Fibroblast of peridontal ligament (primary cell): ENCODE measurements at regions not wholly inside any gene's neighbourhood (a gene's known extent, or its start where the extent isn't known, plus 50 kb on each side); places are given as distances from the start of the nearest gene placed in this dataset.

Experiments used
- DNase-seq: peaks from one replicate; pipeline ENCODE4 v3.0.0-alpha.2; 2010; ENCODE audit errors: extremely low read depth

DNA sequence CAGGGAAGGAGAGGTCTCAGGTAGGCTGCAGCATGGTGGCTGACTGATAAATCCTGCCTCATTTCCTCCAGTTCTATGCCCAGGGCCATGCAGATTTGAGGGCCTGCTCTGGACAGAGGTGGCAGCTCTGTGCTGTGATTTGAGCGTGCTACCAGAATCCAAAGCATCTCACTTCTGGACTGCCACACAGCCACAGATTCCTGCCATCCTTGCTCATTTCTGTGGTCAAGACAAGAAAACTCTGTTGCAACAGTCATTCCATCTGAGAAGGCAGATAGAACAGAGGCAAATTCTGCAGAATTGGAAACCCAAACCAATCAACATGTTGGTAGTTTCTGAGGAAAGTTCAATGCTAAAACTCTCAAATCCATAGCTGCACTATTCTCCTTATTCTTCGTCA lies 102.8 kb upstream of the GALNT2 start:
- peak; percentile 1 for DNase-seq

DNA sequence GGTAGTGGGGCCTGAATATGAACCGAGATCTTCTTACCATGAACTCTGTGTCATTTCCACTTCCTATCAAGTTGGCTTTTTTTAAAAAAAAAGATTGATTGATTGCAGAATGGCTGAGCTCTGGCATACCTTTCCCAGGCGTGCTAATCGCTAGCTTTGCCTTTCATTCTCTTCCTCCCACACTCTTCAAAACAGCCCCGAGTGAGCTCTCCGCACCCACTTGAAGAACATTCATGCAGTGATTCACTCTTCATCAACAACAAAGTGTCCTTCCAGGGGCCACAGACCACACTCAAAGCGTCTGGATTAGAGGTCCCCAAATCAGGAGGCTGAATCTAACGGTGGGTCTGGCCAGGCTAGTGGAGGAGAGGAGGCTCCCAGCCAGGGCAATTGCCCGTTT lies 96.3 kb upstream of the GALNT2 start:
- DNase-seq: no peak

DNA sequence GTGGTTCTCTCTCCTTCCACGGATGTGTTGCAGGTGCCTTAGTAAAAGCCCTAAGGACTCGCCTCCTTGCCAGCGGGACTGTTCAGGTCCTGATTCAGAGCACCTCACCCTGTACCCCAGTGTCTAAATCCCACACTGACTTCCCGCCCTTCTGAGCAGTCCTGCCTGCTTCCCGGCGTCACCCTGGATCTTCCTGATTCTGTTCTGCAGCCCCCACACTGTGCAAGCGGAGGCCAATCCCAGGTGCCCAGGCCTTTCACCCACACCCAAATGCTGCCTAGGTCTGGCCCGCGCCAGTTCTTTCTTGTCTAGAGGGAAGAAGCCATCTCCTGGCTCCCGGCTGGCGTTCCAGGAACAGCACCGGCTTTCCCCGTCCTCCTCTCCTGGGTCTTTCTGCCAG lies 95.9 kb upstream of the GALNT2 start:
- no peak for DNase-seq

DNA sequence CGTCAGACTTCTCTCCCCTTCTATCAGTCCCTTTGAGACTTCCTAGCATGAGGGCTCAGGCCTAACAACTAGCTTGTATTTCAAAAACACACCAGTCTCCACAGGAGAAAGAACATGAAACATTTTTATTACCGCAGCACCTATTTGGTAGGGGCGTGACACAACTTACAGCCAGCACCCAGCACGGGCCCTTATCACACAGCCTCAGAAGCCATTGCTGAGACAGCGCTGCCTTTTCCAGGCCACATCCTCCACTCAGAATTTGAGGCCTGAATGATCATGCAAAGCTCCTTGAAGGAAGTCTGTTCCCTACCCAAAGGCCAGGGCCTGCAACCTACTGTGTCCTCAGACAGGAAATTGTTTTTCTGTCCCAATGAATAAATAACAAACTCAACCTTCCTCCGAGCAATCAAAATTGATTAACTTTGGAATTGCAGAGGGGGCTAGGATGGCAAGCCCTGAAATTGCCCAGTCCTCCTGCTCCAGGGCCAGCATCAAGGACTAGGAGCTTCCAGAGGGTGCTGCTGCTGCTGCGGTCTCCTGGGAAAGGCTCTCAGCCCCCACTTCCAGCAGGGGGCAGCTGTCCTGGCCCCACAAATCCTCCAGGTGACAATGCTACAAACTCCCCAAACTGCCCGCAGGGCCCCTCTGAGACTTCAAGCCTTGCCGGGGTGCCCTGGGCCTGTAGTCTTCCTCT lies 94.3 kb upstream of the GALNT2 start:
- DNase-seq: no peak

DNA sequence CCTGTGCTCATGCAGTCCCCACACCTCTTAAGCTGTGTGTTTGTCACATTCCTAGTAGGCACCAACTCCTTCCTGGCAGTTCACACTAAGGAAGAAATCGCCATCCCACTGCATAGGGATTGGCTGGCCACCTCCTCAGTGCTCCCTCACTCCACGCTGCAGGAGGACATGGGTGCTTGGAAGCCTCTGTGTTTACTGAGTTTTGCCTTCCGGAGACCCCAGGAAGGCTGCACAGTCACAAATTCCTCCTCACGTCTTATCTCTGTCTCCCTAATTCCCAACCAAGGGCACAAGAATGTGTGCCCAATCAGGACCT lies 93.8 kb upstream of the GALNT2 start:
- DNase-seq: no peak

DNA sequence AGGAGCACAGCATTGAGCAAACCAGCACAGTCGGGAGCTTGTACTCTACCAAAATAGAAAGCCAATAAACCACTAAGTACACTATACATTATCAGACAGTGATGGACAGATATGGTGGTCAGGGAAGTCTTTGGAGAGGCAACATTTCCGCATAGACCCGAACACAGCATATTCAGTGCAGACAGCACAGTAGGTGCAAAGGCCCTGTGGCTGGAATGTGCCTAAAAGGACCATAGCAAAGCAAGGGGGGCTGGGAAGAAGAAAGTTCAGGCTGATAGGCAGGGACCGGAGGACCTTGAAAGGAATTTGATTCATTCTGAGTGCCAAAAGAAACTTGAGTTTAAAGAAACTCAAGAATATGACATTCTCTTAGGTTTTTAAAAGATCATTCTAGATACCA lies 92.0 kb upstream of the GALNT2 start:
- DNase-seq: no peak

DNA sequence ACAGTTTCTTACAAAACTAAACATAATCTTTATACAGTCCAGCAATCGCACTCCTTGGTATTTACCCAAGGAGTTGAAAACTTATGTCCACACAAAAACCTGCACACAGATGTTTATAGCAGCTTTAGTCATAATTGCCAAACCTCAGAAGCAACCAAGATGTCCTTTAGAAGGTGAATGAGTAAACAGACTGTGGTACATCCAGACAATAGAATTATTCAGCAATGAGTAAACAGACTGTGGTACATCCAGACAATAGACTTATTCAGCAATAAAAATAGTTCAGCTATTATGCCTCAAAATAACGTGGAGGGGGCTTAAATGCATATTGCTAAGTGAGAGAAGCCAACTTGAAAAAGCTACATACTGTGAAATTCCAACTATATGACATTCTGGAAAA lies 87.0 kb upstream of the GALNT2 start:
- no peak for DNase-seq

DNA sequence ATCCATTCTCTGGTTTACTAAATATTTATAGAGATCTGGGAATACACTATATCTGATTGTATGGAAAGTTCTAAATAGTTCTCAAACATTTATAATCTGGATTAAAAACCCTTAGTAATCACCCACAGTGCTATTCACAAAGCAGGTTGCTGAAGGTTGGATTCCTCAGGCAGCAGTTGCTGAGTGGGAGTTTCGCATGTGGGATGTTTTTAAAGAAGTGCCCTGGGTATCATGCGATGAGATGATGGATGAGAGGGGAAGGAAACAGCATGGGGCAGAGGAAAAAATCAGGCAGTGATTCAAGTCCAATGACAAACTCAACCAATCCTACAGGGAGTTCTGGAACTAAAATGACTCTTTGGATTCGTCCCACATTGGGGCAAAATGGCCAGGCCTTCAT lies 85.3 kb upstream of the GALNT2 start:
- no peak for DNase-seq

DNA sequence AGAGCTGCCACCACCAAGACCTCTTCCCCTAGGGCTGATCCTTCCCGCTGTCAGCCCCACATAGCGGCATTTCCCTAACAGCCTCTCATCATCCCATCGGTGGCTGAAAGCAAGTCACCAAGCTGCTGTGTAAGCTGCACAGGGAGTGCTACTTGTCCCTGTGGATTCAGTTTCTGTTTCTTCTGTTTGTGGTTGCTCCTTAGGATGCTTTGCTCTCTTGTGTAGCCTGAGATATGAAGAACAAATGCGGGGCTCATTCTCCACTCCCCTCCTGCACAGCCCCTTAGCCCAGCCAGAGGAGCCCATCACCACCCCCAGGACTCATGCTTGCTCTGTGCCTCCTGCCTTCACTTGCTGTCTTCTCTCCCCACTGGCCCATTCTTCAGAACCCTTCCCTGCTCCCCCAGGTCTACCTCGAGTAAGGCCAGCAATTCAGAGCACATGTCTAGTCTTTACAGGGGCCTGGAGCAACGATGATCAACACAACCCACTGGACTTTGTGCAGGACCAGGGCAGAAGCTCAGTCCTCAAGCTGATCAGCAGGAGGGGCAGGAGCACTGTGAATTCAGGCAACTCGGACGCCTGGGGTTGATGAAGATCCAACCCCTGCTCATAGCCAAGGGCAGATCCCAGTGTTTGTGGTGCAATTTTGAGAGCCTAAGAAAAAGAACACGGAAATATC lies 82.6 kb upstream of the GALNT2 start:
- no peak for DNase-seq

DNA sequence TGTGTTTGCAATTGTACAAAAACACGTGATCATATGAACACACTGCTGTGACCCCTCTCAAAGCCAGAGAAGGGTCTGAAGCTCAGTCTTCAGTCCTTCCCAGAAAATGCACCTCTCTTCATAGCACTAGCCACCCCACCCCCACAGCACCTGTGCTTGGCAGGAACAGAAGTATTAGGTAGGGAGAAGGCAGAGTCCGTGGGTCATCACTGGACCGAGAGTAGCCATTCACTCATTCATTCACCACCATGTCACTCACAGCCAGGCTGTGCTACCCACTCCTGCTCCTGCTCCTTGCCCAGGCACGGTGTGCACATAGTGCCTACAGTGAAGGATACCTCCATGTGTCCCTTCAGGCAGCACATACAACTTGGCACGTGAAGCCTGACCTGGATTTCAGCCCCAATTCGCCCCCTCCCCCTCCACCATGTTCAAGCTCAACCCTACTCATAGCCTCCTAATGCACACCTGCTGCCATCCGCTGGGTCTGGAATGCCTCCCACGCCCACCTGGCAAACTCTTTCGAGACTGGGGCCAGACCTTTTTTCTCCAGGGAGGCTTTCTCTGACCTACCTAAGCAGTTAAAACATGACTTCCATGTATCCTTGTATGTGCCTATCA lies 81.9 kb upstream of the GALNT2 start:
- DNase-seq: no peak

DNA sequence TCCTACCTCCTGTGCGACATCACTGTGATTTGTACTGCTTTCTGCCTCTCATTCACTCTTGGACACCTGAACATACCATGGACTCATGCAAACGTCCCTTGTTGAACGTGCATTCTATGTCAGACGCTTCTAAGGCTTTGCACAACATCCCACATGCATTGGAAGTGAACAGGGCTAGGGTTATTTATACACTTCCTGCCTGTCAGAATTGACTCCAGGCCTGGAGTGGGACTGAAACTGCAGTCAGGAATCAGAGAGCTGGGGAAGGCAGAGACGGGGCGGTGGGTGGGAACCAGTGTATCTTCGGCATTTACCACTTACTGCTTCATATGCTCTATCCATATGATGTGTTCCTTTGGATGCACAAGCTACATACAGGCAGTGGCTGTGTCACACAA lies 81.4 kb upstream of the GALNT2 start:
- DNase-seq: no peak

DNA sequence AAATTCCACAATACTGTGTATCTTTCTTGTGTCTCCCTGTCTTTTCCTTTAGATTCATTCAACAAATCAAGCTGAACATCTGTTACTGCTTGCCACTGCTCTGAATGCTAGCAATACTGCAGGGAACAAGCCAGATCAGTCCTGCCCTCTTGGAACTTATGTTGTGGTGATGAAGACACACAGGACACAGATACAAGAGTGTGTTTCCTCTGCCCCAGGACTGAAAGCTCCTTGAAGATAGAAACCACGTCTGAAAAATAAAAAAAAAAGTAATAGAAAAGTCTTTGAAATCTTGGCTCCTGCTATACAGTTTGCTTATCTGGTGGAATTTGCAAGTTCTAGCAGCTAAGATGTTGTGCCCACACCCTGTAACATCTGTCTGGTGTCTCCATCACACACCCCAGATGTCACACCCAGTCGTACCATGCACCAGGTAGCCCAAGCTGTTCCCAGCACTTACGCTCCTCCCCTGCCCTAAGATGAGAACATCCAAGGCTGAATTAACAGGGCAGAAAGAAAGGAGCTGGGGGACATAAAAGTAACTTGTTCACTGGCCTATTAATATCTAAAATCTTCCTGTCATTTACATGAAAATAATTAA lies 80.2 kb upstream of the GALNT2 start:
- no peak for DNase-seq

DNA sequence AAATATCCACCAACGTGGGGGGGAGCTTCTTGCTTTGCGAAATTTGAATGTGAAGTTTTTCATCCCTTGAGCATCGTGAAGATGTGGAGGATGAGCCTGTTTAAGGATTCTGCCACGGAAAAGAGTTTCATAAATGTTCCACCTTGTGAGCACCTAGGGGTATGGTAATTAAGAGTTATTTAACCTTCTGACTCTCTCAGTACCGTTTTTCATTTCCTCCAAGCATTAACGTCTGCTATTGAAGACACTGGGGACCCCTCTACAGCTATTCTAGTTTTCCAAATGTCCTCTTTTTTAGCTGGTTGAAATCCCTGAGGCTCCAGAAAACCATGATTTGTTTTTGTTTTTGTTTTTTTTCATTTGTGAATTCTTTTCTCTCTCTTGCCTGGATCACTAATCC lies 79.1 kb upstream of the GALNT2 start:
- DNase-seq: no peak

DNA sequence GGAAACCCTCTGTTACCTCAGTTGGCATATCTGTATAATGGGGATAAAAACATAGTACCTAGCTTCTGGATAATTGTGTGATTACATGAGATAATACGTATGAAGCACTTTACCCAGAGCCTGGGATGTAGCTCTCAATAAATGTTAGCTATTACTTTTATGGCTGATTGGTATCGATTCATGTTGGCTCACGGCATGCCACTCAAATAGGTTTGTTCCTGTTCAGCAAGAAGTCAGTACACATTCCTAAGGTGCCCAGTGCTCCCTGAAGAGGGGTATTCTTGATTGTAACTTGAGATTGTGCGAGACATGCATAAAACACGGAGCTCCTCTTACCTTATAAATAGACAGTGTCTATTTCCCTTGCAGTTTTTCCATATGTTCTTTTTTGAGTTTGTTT lies 78.5 kb upstream of the GALNT2 start:
- no peak for DNase-seq

DNA sequence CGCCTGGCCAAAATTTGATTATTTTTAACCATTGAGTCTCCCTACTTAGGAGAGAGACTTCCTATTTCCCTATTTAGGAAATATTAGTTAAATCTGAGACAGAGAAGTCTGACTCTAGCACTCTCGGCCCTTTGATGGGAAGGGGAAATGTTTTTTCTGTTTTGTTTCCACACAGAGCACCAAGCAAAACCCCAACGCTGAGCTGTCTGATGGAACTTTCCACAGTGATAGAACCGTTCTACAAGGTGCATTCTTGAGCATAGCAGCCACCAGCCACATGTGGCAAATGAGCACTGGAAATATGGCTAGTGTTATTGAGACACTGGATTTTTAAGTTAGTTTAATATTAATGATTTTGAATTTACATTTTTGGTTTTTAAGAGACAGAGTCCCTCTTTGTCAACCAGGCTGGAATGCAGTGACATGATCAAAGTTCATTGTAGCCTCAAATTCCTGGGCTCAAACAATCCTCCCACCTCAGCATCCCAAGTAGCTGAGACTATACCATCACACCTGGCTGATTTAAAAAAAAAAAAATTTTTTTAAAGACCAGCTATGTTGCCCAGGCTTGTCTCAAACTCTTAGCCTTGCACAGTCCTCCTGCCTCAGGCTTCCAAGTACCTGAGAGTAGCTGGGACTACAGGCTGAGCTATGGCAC lies 77.3 kb upstream of the GALNT2 start:
- no peak for DNase-seq

DNA sequence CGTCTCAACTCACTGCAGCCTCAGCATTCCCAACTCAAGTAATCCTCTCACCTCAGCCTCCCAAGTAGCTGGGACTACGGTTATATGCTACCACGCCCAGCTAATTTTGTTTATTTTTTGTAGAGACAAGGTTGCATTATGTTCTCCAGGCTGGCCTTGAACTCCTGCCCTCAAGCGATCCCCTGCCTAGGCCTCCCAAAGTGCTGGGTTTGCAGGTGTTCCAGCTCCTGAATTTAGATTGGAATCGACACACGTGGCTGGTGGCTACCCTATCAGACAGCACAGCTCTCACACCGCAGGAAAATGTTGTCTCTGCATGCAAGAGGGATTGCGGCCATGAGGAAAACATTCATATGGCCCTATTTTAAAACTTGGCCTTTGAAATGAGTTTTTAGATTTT lies 76.7 kb upstream of the GALNT2 start:
- DNase-seq: no peak

DNA sequence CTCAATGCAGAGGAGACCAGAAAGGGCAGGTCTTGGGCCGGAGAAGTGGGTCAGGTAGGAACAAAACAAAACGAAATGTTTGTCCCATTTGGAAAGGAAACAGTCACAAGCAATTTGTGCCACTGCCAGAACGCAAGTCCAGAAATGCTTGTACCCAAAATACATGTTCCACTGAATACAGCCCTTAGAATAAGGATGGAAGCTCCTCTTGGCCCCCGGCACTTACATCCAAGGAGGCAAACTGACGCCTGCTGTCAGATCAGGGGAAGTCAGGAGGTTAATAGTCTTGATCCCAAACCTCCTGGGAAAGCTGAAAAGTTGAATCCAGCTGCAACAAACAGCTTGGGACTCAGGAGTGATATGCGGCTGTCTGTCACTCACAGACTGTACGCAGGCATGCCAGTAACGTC lies 75.9 kb upstream of the GALNT2 start:
- DNase-seq: no peak

DNA sequence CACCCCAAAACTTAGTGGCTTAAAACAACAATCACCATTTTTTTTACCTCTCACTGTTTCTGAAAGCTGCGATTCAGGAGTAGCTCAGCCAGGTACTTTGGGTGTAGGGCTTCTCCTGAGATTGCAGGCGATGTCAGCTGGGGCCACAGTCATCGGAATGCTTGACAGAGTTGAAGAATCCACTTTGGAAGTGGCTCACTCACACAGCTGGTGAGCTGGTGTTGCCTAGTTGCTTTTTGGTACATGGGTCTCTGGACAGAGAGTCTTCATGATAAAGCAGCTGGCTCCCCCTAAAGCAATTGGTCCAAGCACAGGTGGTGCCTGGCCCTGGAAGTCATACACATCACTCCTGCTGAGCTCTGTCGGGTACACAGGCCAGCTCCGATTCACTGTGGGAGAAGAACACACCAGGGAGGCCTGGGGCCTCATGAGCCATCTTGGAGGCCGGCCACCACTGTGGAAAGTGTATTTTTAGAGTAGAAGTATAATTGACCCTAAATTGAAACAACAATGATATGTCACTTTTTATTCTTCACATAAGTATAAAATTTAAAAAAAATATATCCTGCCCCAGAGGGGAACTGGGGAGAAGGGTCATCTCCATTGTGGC lies 75.2 kb upstream of the GALNT2 start:
- no peak for DNase-seq

DNA sequence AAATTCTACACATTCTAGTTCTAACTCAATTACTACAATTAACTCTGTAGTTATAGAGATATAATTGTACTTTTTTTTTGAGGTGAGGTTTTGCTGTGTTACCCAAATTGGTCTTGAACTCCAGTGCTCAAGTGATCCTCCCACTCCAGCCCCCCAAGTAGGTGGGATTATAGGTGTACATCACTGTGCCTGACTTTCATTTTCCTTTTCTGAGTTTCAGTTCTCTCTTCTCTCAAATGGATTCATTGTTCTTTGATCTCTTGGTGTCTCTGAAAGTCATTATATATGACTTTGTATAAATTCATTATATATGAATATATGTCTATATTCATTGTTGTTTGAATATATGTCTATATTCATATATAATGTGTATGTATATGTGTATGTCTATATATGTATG lies 74.0 kb upstream of the GALNT2 start:
- no peak for DNase-seq

DNA sequence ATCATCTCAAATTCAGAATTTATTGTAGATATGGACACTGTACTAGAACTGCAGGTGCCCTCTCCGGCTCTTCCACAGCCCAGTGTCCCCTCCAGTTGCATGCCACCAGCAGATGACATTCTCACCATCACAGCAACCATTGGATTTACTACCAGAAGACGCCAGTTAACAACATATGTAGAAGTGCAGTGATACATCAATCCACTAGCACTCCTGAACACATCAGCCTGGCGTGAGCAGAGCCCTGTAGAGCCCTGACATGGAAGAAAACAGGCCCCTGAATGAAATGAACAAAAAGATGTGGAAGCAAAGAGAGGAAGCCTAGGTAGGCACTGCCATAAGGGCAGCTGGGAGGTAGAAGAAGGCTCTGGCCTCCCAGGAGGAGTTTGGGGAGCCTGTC lies 73.1 kb upstream of the GALNT2 start:
- no peak for DNase-seq

DNA sequence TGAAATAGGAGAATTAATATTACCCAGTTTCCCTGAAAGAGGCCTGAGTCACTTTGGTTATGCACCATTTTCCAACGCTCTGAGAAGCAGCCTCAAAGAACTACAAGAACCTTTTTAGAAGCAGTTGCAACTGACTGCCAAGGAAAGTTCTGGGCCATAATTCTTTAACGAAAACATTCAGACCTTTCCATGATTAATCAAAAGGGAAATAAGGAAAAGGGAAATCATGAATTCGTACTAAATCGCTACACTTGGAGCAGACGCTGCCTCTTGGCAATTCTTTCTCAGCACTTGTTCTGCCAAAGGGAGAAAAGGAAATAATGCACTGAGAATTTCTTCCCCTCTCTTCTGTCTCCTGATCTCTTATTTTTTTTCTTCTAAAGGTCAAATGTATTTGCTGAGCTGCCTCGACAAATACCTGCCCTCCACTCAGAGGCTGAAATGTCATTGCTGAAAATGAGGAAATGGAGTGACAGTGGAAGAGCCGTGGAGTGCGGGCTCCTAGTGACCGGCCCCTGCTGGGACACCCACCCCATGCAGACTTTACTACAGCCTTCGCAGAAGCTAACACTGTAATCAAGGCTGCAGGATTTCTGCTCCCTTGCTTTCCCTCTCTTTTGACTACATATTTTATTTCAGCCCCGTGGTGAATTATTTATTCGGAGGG lies 67.9 kb upstream of the GALNT2 start:
- no peak for DNase-seq
